Astrocyte (in vitro differentiated cells and primary cell): ENCODE measurements at regions not wholly inside any gene's neighbourhood (a gene's known extent, or its start where the extent isn't known, plus 50 kb on each side); places are given as distances from the start of the nearest gene placed in this dataset.

ENCODE experiments used
- DNase-seq: peaks from one replicate; pipeline ENCODE4 v3.0.0-alpha.2; 2010; ENCODE audit warnings: low read depth
- FAIRE-seq: peaks from 2 replicates; lab custom pipeline; 2011; peaks lifted over from hg19 to GRCh38; lab: Jason Lieb, UNC
- H2AFZ ChIP-seq: 2 replicates; pipeline ENCODE4 v1.6.0; 2012; ENCODE audit warnings: low read depth, low read length, inconsistent platforms
- H3K27ac ChIP-seq: 2 replicates; pipeline ENCODE4 v1.5.1; 2011; ENCODE audit warnings: low read depth, low read length, inconsistent platforms
- H3K27me3 ChIP-seq: 2 replicates; pipeline ENCODE4 v1.6.0; 2011; ENCODE audit warnings: low read length, inconsistent platforms; ENCODE audit not compliant: insufficient read depth
- H3K36me3 ChIP-seq: 2 replicates; pipeline ENCODE4 v1.5.1; 2011; ENCODE audit warnings: low read length, inconsistent platforms; ENCODE audit not compliant: insufficient read depth
- H3K4me1 ChIP-seq: 2 replicates; pipeline ENCODE4 v1.5.1; 2011; ENCODE audit warnings: low read length, inconsistent platforms; ENCODE audit not compliant: insufficient read depth
- H3K4me2 ChIP-seq: 2 replicates; pipeline ENCODE4 v1.6.0; 2012; ENCODE audit warnings: low read length, inconsistent platforms
- H3K4me3 ChIP-seq: 2 replicates; pipeline ENCODE4 v1.5.1; 2011; ENCODE audit warnings: low read depth, mild to moderate bottlenecking, low read length, inconsistent platforms; ENCODE audit not compliant: insufficient read depth
- H3K79me2 ChIP-seq: 2 replicates; pipeline ENCODE4 v1.6.0; 2012; ENCODE audit warnings: mild to moderate bottlenecking, low read length, inconsistent platforms; ENCODE audit not compliant: insufficient read depth
- H3K9ac ChIP-seq: 2 replicates; pipeline ENCODE4 v1.6.0; 2012; ENCODE audit warnings: mild to moderate bottlenecking, low read length, inconsistent platforms
- H3K9me3 ChIP-seq: 2 replicates; pipeline ENCODE4 v1.5.1; 2012; ENCODE audit warnings: low read depth, mild to moderate bottlenecking, low read length, inconsistent platforms; ENCODE audit not compliant: insufficient read depth
- H4K20me1 ChIP-seq: 2 replicates; pipeline ENCODE4 v1.6.0; 2012; ENCODE audit warnings: low read length, inconsistent platforms; ENCODE audit not compliant: insufficient read depth
- H3K27ac Mint-ChIP-seq: one replicate; pipeline ENCODE4 v1.8.0; 2021; ENCODE audit warnings: mild to moderate bottlenecking, mixed read lengths; ENCODE audit not compliant: unreplicated experiment
- H3K27me3 Mint-ChIP-seq: one replicate; pipeline ENCODE4 v1.8.0; 2021; ENCODE audit warnings: low read depth, mixed read lengths; ENCODE audit not compliant: unreplicated experiment
- H3K36me3 Mint-ChIP-seq: one replicate; pipeline ENCODE4 v1.8.0; 2021; ENCODE audit warnings: low read depth, mixed read lengths; ENCODE audit not compliant: unreplicated experiment
- H3K4me1 Mint-ChIP-seq: one replicate; pipeline ENCODE4 v1.8.0; 2021; ENCODE audit warnings: low read depth, mixed read lengths; ENCODE audit not compliant: unreplicated experiment
- H3K4me3 Mint-ChIP-seq: one replicate; pipeline ENCODE4 v1.8.0; 2021; ENCODE audit warnings: mild to moderate bottlenecking, moderate library complexity, mixed read lengths; ENCODE audit not compliant: unreplicated experiment
- H3K9me3 Mint-ChIP-seq: one replicate; pipeline ENCODE4 v1.8.0; 2021; ENCODE audit warnings: mild to moderate bottlenecking, mixed read lengths; ENCODE audit not compliant: unreplicated experiment
- CTCF ChIP-seq: IDR thresholded peaks from 2 replicates; pipeline ENCODE4 v1.5.1; 2011; ENCODE audit warnings: low read depth, mild to moderate bottlenecking, inconsistent platforms, low read length, moderate library complexity; ENCODE audit not compliant: insufficient read depth
- EZH2 ChIP-seq: IDR thresholded peaks from 2 replicates; pipeline ENCODE4 v1.6.1; 2012; ENCODE audit warnings: mild to moderate bottlenecking, low read length, inconsistent platforms; ENCODE audit not compliant: insufficient read depth

- H3K36me3 Mint-ChIP-seq, result no peaks in the 10 kb centered on the region
- FAIRE-seq (no peak), DNase-seq (no peak)
- no peaks in the 10 kb centered on the region for H3K9me3 ChIP-seq
- H3K27me3 Mint-ChIP-seq, result no peaks in the 10 kb centered on the region
- no peak overlapping the region for H3K27ac Mint-ChIP-seq
- no peaks in the 10 kb centered on the region for H3K9me3 Mint-ChIP-seq
- H3K4me2 ChIP-seq, result no peak overlapping the region
- no peak overlapping the region for H2AFZ ChIP-seq
- H3K4me3 ChIP-seq, result no peak overlapping the region
- no peak overlapping the region for H3K4me3 Mint-ChIP-seq
- no peaks in the 10 kb centered on the region for H3K79me2 ChIP-seq
- H3K9ac ChIP-seq, result no peak overlapping the region
- no peaks in the 10 kb centered on the region for H3K4me1 ChIP-seq
- TF ChIP-seq CTCF, result no peak
- no peak for TF ChIP-seq EZH2
- H3K27me3 ChIP-seq, result no peaks in the 10 kb centered on the region
- no peaks in the 10 kb centered on the region for H3K36me3 ChIP-seq
- H3K27ac ChIP-seq, result no peak overlapping the region
- no peaks in the 10 kb centered on the region for H4K20me1 ChIP-seq
- no peaks in the 10 kb centered on the region for H3K4me1 Mint-ChIP-seq
Observed at GRCh38 chr15:96672629-96673028, 342.1 kb downstream of the NR2F2 start.

GRCh38 chr15:96678386-96678785 lies 347.9 kb downstream of the NR2F2 start:
- no peak overlapping the region for H3K4me2 ChIP-seq
- H3K36me3 ChIP-seq, result no peaks in the 10 kb centered on the region
- no peak overlapping the region for H3K9ac ChIP-seq
- H3K9me3 Mint-ChIP-seq, result no peaks in the 10 kb centered on the region
- no peak overlapping the region for H2AFZ ChIP-seq
- no peaks in the 10 kb centered on the region for H4K20me1 ChIP-seq
- no peaks in the 10 kb centered on the region for H3K4me1 ChIP-seq
- H3K4me1 Mint-ChIP-seq, result no peaks in the 10 kb centered on the region
- FAIRE-seq (no peak), DNase-seq (no peak)
- H3K9me3 ChIP-seq, result no peaks in the 10 kb centered on the region
- H3K4me3 Mint-ChIP-seq, result no peak overlapping the region
- no peak overlapping the region for H3K4me3 ChIP-seq
- no peaks in the 10 kb centered on the region for H3K79me2 ChIP-seq
- peaks cover 3% of the 10 kb centered on the region for H3K27me3 Mint-ChIP-seq
- H3K27me3 ChIP-seq, result no peaks in the 10 kb centered on the region
- H3K27ac Mint-ChIP-seq, result no peak overlapping the region
- TF ChIP-seq EZH2 (no peak), CTCF (no peak)
- H3K27ac ChIP-seq, result no peak overlapping the region
- H3K36me3 Mint-ChIP-seq, result no peaks in the 10 kb centered on the region

- H3K79me2 ChIP-seq, result no peaks in the 10 kb centered on the region
- no peak overlapping the region for H2AFZ ChIP-seq
- H3K27ac ChIP-seq, result no peak overlapping the region
- H3K4me1 Mint-ChIP-seq, result no peaks in the 10 kb centered on the region
- H3K4me1 ChIP-seq, result no peaks in the 10 kb centered on the region
- no peaks in the 10 kb centered on the region for H3K36me3 Mint-ChIP-seq
- no peaks in the 10 kb centered on the region for H3K36me3 ChIP-seq
- H3K9me3 ChIP-seq, result no peaks in the 10 kb centered on the region
- H3K4me2 ChIP-seq, result no peak overlapping the region
- DNase-seq (no peak), FAIRE-seq (no peak)
- no peaks in the 10 kb centered on the region for H3K27me3 Mint-ChIP-seq
- H3K4me3 ChIP-seq, result no peak overlapping the region
- H3K27ac Mint-ChIP-seq, result no peak overlapping the region
- H4K20me1 ChIP-seq, result no peaks in the 10 kb centered on the region
- H3K9me3 Mint-ChIP-seq, result no peaks in the 10 kb centered on the region
- H3K27me3 ChIP-seq, result no peaks in the 10 kb centered on the region
- TF ChIP-seq EZH2 (no peak), CTCF (no peak)
- H3K4me3 Mint-ChIP-seq, result no peak overlapping the region
- no peak overlapping the region for H3K9ac ChIP-seq
Observed at GRCh38 chr15:96687388-96688107, 357.0 kb downstream of the NR2F2 start.
